EH (cell line): ENCODE measurements at regions not wholly inside any gene's neighbourhood (a gene's known extent, or its start where the extent isn't known, plus 50 kb on each side); places are given as distances from the start of the nearest gene placed in this dataset.
"Not testable (repeated sequence)": the region's sequence is repeated elsewhere in the genome, so short reads cannot be mapped to it uniquely, and the experiment has no call there.

Experiments used
- DNase-seq: peaks from one replicate; pipeline ENCODE4 v3.0.0-alpha.2; 2015; ENCODE audit warnings: low read depth

GRCh38 chr10:22079921-22080320 lies 76.4 kb upstream of the DNAJC1 start:
- not testable (repeated sequence) for DNase-seq

GRCh38 chr10:22071332-22071731 lies 67.8 kb upstream of the DNAJC1 start:
- DNase-seq = no peak

- no peak for DNase-seq
Observed at GRCh38 chr10:22067091-22067490, 63.6 kb upstream of the DNAJC1 start.

- DNase-seq = not testable (repeated sequence)
Observed at GRCh38 chr10:22060984-22061383, 57.5 kb upstream of the DNAJC1 start.

- no peak for DNase-seq
Observed at GRCh38 chr10:22058201-22058600, 54.7 kb upstream of the DNAJC1 start.

- DNase-seq = peak; percentile 9
Observed at GRCh38 chr10:22054961-22055360, 51.4 kb upstream of the DNAJC1 start.
